Ovary (tissue), 3 donors: ENCODE measurements at regions not wholly inside any gene's neighbourhood (a gene's known extent, or its start where the extent isn't known, plus 50 kb on each side); places are given as distances from the start of the nearest gene placed in this dataset.
"Not testable (repeated sequence)": the region's sequence is repeated elsewhere in the genome, so short reads cannot be mapped to it uniquely, and the experiment has no call there.

Experiments used
- EP300 ChIP-seq: sonication (generic); formaldehyde crosslinking; IDR thresholded peaks from one replicate; pipeline ENCODE4 v1.6.1; 2017; ENCODE audit warnings: antibody characterized with exemption
- POLR2A ChIP-seq: fragments of 450-650 bp; IDR thresholded peaks from one replicate; pipeline ENCODE4 v1.6.1; 2017; ENCODE audit warnings: antibody characterized with exemption, mild to moderate bottlenecking, moderate library complexity
- TF ChIP-seq, protein P1 (sequence below), 3 donors: fragments of 450-650 bp in 2 of 3; fragments of 200-600 bp in 1 of 3; IDR thresholded peaks; one replicate each; pipeline versions ENCODE4 v1.5.1 to v1.8.0; 2016 to 2022; ENCODE audit warnings: antibody characterized with exemption in 3 of 3, mild to moderate bottlenecking in 1 of 3
- donor health status: DM: no; HTN: no; CAD: no.

DNA sequence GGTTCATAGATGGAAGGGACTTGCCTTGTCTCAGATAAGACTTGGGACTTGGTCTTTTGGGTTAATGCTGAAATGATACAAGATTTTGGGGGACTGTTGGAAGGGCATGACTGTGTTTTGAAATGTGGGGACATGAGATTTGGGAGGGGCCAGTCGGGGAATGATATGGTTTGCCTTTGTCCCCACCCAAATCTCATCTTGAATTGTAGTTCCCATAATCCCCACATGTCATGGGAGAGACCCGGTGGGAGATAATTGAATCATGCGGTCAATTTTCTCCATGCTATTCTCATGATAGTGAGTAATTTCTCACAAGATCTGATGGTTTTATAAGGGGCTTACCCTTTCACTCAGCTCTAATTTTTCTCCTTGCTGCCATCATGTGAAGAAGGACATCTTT lies 617.4 kb downstream of the SLC16A7 start:
- TF ChIP-seq, protein P1, sequence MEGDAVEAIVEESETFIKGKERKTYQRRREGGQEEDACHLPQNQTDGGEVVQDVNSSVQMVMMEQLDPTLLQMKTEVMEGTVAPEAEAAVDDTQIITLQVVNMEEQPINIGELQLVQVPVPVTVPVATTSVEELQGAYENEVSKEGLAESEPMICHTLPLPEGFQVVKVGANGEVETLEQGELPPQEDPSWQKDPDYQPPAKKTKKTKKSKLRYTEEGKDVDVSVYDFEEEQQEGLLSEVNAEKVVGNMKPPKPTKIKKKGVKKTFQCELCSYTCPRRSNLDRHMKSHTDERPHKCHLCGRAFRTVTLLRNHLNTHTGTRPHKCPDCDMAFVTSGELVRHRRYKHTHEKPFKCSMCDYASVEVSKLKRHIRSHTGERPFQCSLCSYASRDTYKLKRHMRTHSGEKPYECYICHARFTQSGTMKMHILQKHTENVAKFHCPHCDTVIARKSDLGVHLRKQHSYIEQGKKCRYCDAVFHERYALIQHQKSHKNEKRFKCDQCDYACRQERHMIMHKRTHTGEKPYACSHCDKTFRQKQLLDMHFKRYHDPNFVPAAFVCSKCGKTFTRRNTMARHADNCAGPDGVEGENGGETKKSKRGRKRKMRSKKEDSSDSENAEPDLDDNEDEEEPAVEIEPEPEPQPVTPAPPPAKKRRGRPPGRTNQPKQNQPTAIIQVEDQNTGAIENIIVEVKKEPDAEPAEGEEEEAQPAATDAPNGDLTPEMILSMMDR (IDR thresholded peaks at IDR 0.05): not testable (repeated sequence)
- not testable (repeated sequence) for TF ChIP-seq EP300, POLR2A
